SU-DHL-6 (cell line): ENCODE measurements at regions not wholly inside any gene's neighbourhood (a gene's known extent, or its start where the extent isn't known, plus 50 kb on each side); places are given as distances from the start of the nearest gene placed in this dataset.

Experiments
- EZH2phosphoT487 ChIP-seq: fragments of 200-600 bp; sonication (generic), shearing (Covaris generic); conservative IDR thresholded peaks from 2 replicates; pipeline ENCODE4 v1.6.1; 2018; ENCODE audit warnings: mild to moderate bottlenecking, antibody characterized with exemption, low read length, moderate library complexity, mixed read lengths
- TF ChIP-seq, protein P1 (sequence below): fragments of 200-600 bp; sonication (generic); IDR thresholded peaks from one replicate; pipeline ENCODE4 v1.5.1; 2017; ENCODE audit warnings: antibody characterized with exemption, mild to moderate bottlenecking, low read length, moderate library complexity; ENCODE audit not compliant: insufficient read depth, poor library complexity, severe bottlenecking

DNA sequence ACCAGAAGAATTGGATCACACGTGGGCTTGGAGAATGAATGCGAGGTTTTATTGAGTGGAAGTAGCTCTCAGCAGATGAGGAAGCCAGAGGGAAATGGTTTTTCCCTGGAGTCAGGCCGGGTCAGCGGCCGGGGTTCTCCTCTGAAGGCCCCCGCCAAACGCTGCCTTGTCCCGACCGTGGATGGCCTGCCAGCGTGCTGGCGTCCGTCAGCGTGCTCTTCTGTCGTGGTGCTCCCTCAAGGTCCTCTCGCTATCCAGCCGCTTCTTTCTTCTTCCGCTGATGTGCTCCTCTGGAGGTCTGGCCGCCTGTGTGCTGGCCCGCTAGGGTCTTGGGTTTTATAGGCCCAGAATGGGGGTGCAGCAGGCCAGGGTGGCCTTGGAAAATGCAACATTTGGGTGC is 632.2 kb downstream of the TRAM1L1 start:
- TF ChIP-seq, protein P1, sequence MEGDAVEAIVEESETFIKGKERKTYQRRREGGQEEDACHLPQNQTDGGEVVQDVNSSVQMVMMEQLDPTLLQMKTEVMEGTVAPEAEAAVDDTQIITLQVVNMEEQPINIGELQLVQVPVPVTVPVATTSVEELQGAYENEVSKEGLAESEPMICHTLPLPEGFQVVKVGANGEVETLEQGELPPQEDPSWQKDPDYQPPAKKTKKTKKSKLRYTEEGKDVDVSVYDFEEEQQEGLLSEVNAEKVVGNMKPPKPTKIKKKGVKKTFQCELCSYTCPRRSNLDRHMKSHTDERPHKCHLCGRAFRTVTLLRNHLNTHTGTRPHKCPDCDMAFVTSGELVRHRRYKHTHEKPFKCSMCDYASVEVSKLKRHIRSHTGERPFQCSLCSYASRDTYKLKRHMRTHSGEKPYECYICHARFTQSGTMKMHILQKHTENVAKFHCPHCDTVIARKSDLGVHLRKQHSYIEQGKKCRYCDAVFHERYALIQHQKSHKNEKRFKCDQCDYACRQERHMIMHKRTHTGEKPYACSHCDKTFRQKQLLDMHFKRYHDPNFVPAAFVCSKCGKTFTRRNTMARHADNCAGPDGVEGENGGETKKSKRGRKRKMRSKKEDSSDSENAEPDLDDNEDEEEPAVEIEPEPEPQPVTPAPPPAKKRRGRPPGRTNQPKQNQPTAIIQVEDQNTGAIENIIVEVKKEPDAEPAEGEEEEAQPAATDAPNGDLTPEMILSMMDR = no peak
- no peak for TF ChIP-seq EZH2phosphoT487
